ENCODE measurements at regions not wholly inside any gene's neighbourhood (a gene's known extent, or its start where the extent isn't known, plus 50 kb on each side); places are given as distances from the start of the nearest gene placed in this dataset.

DNA sequence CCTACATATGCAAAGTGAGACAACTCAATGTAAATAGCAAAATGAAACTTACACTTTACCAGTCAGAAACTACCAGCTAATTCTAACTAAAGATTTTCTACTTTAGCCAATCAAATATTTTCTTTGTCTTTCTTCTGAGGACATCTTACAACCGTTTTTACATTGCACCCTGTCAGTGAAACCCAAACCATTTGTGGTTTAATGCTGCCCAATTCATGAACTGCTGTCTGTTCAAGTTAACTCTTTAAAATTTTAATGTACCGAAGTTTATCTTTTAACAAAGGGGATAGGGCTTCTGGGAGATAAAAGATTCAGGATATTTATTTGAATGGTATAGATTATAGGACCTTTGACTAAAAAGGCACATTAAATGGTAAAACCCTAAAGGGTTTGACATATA, 121.3 kb upstream of the HDDC2 start:
- no peak for DNase-seq (ENCODE audit: low read depth)
- no peak overlapping the region for H3K4me3 ChIP-seq (ENCODE audit: low read length)
- TF ChIP-seq, protein P1, sequence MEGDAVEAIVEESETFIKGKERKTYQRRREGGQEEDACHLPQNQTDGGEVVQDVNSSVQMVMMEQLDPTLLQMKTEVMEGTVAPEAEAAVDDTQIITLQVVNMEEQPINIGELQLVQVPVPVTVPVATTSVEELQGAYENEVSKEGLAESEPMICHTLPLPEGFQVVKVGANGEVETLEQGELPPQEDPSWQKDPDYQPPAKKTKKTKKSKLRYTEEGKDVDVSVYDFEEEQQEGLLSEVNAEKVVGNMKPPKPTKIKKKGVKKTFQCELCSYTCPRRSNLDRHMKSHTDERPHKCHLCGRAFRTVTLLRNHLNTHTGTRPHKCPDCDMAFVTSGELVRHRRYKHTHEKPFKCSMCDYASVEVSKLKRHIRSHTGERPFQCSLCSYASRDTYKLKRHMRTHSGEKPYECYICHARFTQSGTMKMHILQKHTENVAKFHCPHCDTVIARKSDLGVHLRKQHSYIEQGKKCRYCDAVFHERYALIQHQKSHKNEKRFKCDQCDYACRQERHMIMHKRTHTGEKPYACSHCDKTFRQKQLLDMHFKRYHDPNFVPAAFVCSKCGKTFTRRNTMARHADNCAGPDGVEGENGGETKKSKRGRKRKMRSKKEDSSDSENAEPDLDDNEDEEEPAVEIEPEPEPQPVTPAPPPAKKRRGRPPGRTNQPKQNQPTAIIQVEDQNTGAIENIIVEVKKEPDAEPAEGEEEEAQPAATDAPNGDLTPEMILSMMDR (conservative IDR thresholded peaks at IDR 0.05; ENCODE audit: low read depth, low read length): no peak

DNA sequence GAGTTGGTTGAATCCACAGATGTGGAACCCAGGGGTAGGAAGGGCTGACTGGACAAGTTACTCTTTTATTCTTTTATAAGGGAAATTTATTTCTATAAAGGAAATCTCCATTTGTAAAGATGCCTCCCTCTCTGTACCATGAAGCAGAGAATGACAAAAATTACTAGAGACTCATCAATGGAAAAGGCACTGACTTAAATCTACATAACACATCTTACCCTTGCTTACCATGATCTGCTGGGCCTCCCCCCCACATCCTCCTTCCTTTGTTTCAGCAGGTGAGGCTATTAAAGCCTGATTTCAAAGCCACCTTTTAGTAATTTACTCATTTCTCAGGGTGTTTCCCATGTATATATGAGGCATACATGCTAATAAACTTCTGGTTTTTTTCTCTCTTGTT, 130.2 kb upstream of the HDDC2 start:
- H3K4me3 ChIP-seq (ENCODE audit: low read length): no peak overlapping the region
- no peak for DNase-seq (ENCODE audit: low read depth)
- TF ChIP-seq, protein P1 (conservative IDR thresholded peaks at IDR 0.05; ENCODE audit: low read depth, low read length): no peak

DNA sequence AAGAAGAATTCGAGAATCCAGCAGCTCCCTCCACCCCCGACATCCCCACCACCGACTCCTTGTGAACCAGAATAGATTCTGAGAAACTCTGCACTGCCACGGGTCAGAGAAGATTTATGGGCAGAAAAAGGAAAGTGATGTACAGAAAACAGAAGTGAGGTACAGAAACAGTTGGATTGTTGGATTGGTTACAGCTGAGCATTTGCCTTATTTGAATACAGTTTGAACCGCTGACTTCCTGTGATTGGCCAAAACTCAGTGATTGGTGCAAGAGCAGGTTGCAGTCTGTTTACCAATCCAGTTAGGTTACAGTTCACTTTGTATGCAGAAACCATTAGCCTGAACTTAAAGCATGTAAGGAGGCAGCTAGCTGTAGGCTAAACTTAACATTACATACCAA, 131.2 kb upstream of the HDDC2 start:
- H3K4me3 ChIP-seq (ENCODE audit: low read length): no peak overlapping the region
- TF ChIP-seq, protein P1 (conservative IDR thresholded peaks at IDR 0.05; ENCODE audit: low read depth, low read length): no peak
- DNase-seq (ENCODE audit: low read depth): no peak

DNA sequence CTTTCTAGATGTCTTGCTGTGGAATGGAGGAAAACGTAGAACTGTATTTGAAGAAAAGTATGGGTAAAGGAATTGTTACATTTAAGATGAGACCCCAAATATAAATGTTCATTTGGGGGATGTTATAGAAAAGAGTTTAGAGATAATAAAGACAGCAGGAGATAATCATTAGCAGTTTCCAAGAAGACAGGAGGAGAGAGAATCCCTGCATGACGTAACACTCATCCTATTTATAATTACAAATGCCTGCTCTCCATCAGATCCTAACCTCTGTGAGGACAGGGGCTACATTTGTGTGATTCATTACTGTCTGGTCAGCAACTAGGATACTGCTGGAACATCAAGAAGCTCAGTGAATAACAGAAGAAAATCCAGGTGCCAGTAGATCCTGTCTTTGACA, 133.0 kb upstream of the HDDC2 start:
- no peak for DNase-seq (ENCODE audit: low read depth)
- no peak overlapping the region for H3K4me3 ChIP-seq (ENCODE audit: low read length)
- TF ChIP-seq, protein P1 (conservative IDR thresholded peaks at IDR 0.05; ENCODE audit: low read depth, low read length): no peak

DNA sequence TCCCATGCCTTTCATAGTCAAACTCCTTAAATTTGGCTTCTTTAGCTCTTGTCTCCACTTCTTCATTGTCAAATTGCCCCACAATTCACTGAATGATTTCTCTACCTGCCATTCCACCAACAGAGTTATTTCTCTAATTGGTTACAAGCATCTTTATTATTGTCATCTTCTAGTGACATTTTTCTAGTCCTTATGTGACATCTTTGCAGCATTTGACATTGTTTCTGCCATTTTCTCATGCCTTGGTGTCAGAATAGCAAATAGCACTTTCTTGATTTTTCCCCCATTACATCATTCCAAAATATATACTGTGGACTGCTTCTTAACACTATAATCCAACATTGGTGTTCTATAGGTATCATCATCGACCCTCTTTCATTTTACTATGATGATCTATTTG, 137.7 kb upstream of the HDDC2 start:
- TF ChIP-seq, protein P1 (conservative IDR thresholded peaks at IDR 0.05; ENCODE audit: low read depth, low read length): no peak
- no peak for DNase-seq (ENCODE audit: low read depth)

DNA sequence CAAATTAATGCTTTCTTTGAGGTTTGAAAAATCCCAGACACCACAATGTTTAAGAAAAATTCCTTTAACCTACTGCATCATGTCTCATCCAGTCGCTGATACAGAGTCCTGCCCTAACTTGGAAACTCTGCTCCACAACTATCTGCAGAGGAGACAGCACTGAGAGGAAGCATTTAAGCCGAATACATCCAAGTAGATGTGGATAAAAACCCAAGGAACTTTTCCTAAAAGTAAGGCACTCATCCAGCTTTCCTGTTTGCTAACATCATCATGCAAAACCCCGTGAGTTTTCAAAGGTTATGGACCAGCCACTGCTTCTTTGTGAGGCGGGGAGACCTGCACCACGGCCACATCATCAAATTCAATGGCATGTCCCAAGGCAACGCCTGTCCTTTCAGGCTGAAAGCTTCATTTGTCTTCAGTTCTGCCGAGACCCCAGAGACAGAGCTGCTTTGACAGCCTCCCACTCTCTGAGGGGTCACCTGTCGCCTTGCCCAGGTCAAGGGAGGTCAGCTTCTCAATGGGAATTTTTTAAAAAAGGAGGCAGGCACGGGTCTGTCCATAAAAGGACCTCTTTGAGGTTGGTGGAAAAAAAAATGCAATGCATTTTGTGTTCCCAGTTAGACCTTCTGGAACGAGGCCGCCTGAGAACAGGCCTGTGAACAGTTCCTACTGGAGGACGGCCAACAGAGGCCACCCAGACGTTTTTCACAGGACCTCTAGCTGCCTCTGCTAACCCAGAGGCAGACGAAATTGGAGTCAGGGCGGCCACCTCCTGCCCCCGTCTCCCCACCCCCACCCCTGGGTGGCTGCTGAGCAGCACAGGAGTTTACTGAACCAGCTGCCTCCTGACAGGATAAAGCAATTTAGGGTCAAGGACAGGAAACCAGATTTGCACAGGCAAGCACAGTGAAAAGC, 142.5 kb upstream of the HDDC2 start:
- TF ChIP-seq, protein P1 (conservative IDR thresholded peaks at IDR 0.05; ENCODE audit: low read depth, low read length): no peak
- H3K4me3 ChIP-seq (ENCODE audit: low read length): no peak overlapping the region
- no peak for DNase-seq (ENCODE audit: low read depth)

More for the DNA sequence above, 137.7 kb upstream of the HDDC2 start:
- no peak overlapping the region for H3K4me3 ChIP-seq (ENCODE audit: low read length)

DNA sequence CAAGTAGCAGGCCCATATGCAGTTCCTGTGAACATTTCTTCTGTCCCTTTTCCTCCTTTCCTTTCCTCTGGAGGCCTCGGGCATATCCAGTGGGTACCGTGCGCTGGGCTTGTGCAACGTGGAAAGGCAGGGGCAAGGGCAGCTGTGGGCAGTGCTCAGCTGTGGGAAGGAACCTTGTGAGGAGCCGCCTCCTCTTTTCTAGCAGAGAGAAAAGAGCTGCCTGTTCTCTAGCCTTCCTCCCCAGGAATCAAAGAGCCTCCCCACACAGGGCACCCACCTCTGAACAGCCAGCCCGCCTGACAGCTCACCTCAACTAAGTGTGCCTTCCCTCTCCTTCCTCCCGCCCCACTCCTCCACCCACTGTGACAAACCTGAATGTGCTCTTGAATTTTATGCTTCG, 143.3 kb upstream of the HDDC2 start:
- TF ChIP-seq, protein P1 (conservative IDR thresholded peaks at IDR 0.05; ENCODE audit: low read depth, low read length): no peak
- no peak for DNase-seq (ENCODE audit: low read depth)
- no peak overlapping the region for H3K4me3 ChIP-seq (ENCODE audit: low read length)
